HG03066 (cell line): ENCODE measurements at regions not wholly inside any gene's neighbourhood (a gene's known extent, or its start where the extent isn't known, plus 50 kb on each side); places are given as distances from the start of the nearest gene placed in this dataset.

ENCODE experiments used
- ATAC-seq: cut with Tn5 transposase; IDR thresholded peaks from one replicate; pipeline ENCODE4 v1.9.1; 2021; ENCODE audit warnings: low read depth; ENCODE audit not compliant: unreplicated experiment

DNA sequence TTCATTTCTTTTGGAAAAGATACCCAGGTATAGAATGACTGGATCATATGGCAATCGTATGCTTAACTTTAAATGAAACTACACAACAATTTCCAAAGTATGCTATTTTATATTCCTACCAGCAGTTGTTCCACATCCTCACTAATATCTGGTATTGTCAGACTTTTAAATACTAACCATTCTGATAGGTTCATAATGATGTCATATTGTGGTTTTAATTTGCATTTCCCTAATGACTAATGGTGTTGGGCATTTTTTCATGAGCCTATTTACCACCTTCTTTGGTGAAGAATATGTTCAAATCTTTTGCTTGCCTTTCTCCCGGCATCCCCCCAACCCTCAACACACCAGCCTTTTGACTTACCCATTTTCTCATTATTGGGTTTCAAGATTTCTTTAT is 96.2 kb upstream of the HMGN3 start:
- no peak for ATAC-seq

DNA sequence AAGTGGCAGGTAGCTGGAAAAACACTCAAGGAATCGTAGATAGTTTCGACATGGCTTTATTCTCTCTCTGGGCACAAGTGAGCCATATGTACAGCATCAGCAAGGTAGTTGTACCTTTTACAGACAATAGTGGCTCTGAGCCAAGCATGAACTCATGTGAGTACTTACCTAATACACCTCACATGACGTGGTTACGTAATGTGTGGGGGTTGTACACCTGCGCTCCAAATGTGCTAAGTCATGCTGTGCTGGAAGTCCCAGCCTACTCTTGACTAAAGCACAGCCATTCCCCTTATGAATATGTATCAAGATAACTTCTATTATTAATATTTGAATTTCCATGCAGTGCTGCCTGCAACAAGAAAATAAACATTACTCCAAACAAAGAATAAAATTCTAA is 78.8 kb upstream of the HMGN3 start:
- ATAC-seq: no peak

DNA sequence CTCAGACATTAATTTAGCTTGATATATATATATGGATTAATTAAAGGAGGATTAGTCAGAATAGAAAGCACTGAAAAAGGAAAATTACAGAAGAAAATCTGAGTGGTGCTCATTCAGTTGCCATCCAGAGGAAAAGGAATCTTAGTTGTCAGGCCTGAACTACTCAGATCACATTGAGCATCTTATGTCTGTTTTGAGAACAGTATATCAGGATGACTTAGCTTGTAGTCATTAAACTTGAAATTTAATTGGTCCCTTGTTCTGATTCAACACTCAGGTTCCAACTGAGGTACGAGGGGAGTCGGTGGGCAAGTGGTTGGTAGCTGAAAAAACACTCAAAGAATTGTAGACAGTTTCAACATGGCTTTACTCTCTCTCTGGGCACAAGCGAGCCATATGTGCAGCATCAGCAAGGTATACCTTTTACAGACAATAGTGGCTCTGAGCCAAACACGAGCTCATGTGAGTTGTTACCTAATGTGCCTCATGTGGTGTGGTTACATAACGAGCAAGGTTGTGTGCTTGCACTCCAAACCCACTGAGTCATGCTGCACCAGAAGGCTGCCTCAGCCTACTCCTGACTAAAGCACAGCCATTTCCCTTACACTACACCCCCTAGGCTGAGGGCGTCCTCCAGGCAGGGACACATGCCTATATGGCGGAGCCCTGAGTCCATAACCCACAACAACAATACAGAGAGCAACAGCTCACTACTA is 73.0 kb upstream of the HMGN3 start:
- no peak for ATAC-seq

DNA sequence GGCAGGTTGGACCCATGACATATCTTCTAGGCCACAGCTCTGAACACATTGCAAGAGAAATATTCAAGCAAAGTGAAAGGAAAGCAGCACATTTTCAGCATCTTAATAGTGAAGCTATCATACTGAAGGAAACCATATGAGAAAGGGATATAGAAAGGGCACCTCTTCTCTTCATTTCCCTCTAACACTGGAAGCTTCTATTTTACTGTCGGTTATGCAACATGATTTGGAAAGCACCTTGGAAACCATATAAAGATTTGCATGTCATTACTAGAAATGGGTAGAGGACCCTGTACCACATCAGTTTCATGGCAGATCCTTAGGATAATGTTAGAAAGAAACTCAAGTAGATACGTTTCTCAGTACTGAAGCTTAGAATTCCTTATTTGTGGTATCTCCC is 70.5 kb upstream of the HMGN3 start:
- ATAC-seq: no peak

DNA sequence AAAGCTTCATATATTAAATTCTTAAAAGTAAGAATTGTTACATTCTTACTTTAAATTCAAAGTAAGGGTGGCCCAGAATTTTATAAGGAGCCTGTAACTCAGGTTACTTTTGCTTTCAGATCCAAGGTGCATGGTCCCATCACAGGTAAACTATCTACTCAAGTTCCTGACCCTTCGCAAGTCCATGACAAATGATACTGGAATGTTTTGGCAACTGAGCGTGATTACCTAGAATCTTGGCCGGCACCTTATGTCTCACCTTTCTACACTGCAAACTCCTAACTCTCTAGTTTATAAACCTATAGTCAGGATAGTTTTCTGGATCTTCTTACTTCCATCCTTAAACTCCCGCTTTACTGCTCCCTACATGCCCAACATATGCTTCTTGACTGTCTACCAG is 67.9 kb upstream of the HMGN3 start:
- ATAC-seq: no peak

DNA sequence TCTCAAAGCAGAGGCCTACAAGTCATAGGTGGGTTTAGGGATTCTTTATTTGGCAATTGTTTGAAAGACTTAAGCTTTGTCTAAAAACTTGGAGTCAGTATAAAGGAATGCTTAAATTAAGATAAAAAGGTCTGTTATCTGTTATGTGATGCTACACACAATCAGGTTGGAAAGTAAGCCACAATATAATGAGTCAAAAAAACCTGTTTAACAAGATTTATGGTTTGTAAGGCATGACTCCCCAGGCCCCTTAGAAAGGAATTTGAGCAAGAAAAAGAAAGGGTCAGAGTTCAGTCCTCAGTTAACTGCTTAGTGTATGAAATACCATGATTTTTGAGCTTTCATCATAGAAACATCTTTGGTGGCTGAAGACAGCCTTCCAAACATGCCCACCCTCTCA is 66.8 kb upstream of the HMGN3 start:
- no peak for ATAC-seq

DNA sequence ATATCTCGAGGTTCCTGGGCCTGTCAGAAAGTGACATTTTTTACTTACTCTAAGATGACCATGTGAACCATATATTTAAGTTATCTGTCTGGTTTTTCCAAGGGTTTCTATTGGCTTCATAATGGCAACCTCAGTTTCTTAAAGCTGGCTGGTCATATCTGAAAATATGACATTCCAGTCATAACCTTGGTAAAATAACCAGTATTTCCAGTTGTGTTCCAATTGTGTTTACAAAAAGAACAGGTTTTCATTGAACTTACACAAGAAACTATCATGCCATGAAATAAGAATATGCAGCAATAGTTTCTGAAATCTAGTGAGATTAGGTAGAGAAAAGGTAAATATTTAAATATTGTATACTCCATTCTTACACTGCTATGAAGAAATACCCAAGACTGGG is 61.7 kb upstream of the HMGN3 start:
- no peak for ATAC-seq
